ENCODE measurements at regions not wholly inside any gene's neighbourhood (a gene's known extent, or its start where the extent isn't known, plus 50 kb on each side); places are given as distances from the start of the nearest gene placed in this dataset.
"Not testable (repeated sequence)": the region's sequence is repeated elsewhere in the genome, so short reads cannot be mapped to it uniquely, and the experiment has no call there.

DNA sequence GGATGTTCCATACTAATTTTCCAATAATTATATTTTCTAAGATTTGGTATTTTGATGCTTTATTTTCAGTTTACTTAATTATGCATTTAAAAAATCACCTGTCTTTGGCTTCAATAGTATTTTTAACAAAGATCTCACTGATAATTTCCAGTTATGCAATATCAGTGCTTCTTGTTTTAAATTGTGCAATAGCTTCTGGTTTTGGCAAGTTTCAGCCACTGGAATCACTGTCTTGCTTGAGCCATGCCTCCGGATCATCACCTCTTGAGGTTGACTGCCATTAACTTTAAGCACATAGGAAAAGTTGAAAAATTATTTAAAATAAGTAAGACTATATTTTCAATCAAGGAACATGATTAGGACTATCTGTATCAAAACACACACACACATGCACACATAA is 1242.1 kb downstream of the HACE1 start:
- DNase-seq (ENCODE audit: low read depth in 3 of 3), result no peak

DNA sequence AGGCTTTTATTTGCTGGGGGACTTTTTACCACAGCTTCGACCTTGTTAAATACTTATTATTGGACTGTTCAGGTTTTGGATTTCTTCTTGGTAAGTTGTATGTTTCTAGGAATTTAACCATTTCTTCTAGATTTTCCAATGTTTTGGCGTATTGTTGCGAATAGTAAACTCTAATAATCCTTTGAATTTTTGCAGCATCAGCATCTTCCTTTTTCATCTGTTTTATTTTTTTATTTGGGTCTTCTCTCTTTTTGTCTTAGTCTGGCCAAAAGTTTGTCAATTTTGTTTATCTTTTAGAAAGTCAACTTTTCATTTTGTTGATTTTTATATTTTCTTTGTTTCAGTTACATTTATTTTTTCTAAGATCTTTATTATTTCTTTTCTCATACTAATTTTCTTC is 1272.0 kb downstream of the HACE1 start:
- no peak for DNase-seq (ENCODE audit: low read depth in 3 of 3)

DNA sequence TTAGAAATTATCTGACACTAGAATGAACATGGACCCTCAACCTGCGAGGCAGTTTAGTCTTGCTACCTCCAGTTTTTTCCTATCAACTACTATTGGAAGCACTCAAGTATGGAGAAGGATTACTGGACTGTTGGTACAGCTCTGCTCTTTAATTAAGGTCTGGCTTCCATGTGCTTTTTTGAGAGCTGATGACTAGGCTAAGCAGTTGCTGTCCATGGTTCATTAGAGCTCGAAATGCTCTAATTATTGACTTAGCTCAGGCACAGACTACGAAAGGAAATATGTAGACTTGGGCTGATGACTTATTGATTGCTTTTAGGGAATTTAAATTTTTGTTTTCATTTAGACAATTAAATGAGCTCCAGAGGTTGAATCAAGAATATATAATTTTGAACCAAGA is 1281.6 kb downstream of the HACE1 start:
- DNase-seq (ENCODE audit: low read depth in 3 of 3), result no peak

- no peak for DNase-seq (ENCODE audit: low read depth in 3 of 3)
These were observed 1289.3 kb downstream of the HACE1 start for GRCh38 chr6:103570431-103570830.

DNA sequence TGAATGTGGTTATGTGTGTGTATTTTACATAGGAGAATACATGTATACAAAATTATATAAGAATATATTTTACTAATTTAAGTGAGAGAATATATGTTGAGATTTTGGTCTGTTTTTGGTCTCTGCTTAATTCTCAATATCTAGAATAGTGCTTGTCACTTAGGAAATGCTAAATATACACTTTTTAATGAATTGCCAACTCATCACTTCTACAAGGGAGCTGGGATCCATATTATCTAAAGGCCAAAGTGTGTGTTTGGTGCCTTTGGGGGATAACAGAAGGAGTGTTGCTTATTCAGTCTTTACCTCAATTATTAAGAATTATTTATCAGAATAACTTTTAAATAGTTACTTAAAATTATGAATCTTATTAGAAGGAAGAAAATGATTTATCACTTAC is 1304.8 kb downstream of the HACE1 start:
- no peak for DNase-seq (ENCODE audit: low read depth in 3 of 3)

- no peak for DNase-seq (ENCODE audit: low read depth in 3 of 3)
These were observed 1321.3 kb downstream of the HACE1 start for GRCh38 chr6:103538381-103538780.

DNA sequence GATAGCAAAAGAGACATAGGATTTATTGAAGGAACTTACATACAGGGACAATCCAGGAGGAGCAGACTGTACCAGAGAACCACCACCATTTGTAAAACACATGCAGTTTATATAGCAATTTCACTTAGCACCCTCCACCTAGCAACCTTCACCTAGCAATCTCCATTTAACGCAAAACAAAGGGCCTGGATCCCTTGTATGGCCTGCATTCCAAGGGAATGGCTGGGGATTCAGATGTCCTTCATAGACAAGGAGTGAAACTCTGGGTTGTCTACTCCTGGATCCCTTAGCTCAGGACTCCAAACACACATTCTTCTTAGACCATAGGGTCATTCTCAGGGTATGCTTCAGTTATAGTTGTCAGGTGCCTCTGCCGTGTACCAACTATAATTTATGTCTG is 1324.9 kb downstream of the HACE1 start:
- DNase-seq (ENCODE audit: low read depth in 3 of 3), result no peak

- DNase-seq (ENCODE audit: low read depth in 3 of 3), result no peak
These were observed 1325.6 kb downstream of the HACE1 start for GRCh38 chr6:103534095-103534494.

DNA sequence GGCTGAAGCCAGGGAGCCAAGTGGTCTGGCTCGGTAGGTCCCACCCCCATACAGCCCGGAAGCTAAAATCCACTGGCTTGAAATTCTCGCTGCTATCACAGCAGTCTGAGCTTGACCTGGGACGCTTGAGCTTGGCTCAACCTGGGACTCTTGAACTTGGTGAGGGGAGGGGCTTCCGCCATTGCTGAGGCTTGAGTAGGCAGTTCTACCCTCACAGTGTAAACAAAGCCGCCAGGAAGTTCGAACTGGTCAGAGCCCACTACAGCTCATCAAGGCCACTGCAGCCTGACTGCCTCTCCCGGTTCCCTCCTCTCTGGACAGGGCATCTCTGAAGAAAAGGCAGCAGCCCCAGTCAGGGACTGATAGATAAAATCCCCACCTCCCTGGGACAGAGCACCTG is 1337.7 kb downstream of the HACE1 start:
- DNase-seq (ENCODE audit: low read depth in 3 of 3), result no peak

- no peak for DNase-seq (ENCODE audit: low read depth in 3 of 3)
These were observed 1343.4 kb downstream of the HACE1 start for GRCh38 chr6:103516336-103516735.

- DNase-seq (ENCODE audit: low read depth in 3 of 3), result no peak
These were observed 1352.7 kb downstream of the HACE1 start for GRCh38 chr6:103507052-103507451.

DNA sequence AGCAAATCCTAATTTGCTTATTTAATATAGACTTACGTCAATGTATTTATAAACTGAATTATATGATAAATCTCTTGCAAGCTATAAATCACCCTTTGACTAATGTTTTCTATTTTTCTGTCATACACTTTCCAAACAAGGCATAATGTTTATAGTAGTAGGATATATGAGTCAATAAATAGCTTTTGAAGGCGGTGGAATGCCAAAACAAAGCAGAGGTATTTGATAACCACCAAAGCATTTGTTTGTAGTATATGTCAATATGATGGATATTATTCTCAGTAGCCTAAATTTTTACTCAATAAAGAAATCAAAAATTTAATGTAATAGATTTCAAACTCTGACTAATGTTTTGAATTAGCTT is 1354.6 kb downstream of the HACE1 start:
- no peak for DNase-seq (ENCODE audit: low read depth in 3 of 3)

DNA sequence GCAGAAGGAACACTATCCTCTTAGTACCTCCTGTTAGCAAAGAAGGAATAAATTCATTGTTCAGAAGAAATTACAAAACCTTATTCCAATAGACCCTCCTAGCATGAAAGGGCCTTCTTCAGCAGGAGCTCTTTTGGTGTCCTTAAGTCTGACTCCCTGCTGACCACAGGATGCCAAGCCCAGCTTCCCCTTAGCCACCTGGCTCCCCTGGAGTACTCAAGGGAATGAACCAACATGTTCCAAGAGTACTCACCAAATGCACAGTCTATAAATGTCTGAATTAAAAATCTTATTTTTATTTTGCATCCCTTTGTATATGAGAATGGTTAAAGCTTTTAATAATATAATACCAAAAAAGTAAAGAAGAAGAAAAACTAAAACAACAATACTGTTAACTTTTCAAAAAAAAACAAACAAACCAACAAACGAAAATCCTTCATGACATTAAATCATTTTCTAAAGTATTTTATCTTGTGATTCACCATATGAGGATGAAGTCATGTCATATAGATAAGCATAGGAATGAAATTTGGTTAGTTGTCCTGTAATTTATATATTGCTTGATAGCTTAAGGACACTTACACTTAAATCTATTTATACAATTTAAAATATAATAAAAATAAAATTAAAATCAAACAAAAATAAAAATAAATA is 1355.1 kb downstream of the HACE1 start:
- no peak for DNase-seq (ENCODE audit: low read depth in 3 of 3)

DNA sequence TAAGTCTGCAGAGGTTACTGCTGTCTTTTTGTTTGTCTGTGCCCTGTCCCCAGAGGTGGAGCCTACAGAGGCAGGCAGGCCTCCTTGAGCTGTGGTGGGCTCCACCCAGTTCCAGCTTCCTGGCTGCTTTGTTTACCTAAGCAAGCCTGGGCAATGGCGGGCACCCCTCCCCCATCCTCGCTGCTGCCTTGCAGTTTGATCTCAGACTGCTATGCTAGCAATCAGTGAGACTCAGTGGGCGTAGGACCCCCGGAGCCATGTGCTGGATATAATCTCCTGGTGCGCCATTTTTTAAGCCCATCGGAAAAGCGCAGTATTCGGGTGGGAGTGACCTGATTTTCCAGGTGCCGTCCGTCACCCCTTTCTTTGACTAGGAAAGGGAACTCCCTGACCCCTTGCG is 1363.1 kb downstream of the HACE1 start:
- DNase-seq (ENCODE audit: low read depth in 3 of 3), result not testable (repeated sequence)

DNA sequence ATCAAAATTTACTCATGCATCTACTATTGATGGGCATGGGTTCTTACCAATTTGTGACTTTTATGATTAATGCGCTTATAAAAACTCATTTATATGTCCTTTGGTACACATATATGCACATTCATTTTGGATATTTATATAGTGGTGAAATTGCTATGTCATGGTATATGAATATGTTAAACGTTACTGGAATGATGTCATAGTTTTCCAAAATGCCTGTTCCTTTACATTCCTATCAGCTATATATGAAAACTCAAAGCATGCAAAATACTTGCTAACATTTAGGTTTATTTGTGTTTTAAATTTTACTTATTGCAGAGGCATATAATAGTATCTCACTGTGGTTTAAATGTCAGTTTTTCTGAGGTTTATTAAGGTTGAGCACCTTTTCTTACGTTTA is 1403.1 kb downstream of the HACE1 start:
- no peak for DNase-seq (ENCODE audit: low read depth in 3 of 3)

GRCh38 chr6:103455275-103455674 is 1404.4 kb downstream of the HACE1 start:
- DNase-seq (ENCODE audit: low read depth in 3 of 3), result no peak

- DNase-seq (ENCODE audit: low read depth in 3 of 3), result no peak
These were observed 1450.2 kb downstream of the HACE1 start for GRCh38 chr6:103409475-103409874.

DNA sequence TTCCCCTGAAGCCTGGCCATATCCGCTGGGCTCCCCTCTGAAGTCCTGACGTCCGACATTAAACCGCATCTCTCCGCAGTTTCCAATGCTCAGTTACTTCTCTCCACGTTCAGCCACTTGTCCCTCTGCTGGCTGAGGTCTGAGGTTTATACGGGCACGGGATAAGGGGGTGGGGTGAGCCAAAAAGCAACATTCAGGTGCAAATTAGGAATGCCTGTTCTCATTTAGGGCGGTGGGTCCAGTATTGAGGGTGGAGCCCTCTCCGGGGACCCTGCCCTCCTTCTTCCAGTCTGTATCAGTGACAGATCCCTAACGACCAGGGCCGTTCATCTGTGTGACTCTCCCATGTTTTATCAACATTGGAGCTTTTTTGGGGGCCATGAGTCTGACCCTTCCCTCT is 1454.4 kb downstream of the HACE1 start:
- DNase-seq (ENCODE audit: low read depth in 3 of 3), result no peak

- no peak for DNase-seq (ENCODE audit: low read depth in 3 of 3)
These were observed 1454.9 kb downstream of the HACE1 start for GRCh38 chr6:103404799-103405198.

DNA sequence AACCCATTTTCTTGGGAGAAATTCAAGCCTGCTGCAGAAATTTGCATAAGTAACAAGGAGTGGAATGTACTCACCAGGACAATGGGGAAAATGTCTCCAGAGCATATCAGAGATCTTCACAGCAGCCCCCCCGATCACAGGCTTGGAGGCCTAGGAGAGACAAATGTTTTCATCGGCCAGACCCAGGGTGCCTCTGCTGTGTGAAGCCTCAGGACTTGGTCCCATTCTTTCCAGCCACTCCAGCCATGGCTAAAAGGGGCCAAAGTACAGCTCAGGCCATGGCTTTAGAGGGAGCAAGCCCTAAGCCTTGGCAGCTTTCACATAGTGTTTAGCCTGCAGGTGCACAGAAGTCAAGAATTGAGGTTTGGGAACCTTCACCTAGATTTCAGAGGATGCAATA is 1463.0 kb downstream of the HACE1 start:
- no peak for DNase-seq (ENCODE audit: low read depth in 3 of 3)

DNA sequence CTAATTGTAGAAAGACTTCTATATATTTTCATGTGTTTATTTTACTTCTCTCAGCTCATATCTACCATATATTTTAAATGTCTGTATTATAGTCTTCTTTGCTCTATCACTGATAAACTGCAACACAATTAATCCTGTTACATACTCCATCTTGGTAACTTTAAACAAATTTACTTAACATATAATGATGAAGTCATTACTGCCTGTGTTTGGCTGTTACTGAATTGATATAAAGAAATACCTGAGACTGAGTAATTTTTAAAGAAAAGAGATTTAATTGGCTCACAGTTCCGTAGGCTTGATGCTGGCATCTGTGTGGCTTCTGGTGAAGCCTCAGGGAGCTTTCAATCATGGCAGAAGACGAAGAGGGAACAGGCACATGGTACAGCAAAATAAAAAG is 1480.4 kb downstream of the HACE1 start:
- DNase-seq (ENCODE audit: low read depth in 3 of 3), result no peak

DNA sequence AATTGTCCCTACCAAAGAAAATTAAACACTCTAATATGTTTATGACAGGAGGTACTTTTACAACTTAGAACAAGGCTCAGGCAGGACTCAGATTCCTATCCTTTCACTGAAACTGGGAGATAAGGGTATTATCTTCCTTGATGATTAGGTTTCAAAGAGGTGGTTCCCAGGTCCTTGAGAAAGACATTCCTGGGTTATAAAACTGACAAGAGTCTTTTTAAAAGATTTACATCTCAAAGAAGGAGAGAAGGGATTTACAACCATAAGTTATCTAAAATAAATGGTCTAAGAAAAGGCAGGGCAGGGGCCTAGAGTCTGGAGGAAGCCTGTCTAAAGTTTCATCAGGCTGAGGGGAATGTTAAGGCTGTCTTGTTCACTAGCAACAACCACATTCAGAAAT is 1492.5 kb downstream of the HACE1 start:
- no peak for DNase-seq (ENCODE audit: low read depth in 3 of 3)

DNA sequence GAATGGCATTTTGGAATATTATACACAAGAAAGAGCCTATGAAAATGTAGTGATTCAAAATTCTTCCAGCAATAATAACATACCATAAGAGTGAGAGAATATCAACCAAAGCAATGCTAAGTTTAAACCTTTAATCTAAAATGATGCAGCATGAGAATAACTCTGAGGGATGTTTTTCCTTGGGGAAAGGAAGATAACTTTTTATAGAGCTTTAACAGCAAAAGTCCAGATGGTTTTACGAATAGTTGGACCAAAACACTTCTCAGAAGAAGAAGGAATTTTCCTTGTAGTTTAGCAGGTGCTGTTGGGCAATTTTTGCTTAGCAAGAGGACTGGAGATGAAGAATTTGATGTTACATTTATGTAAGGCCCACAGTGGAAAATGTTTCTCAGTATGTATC is 1503.2 kb downstream of the HACE1 start:
- no peak for DNase-seq (ENCODE audit: low read depth in 3 of 3)

- DNase-seq (ENCODE audit: low read depth in 3 of 3), result no peak
These were observed 1515.1 kb downstream of the HACE1 start for GRCh38 chr6:103344554-103345163.
